ENCODE measurements at regions not wholly inside any gene's neighbourhood (a gene's known extent, or its start where the extent isn't known, plus 50 kb on each side); places are given as distances from the start of the nearest gene placed in this dataset.

GRCh38 chr2:60659026-60659425 lies 97.0 kb upstream of the PAPOLG start:
- ATAC-seq, result no peak
- DNase-seq, result no peak
- H3K9me3 ChIP-seq, result no peaks in the 10 kb centered on the region
- H3K27me3 ChIP-seq (ENCODE audit: insufficient read depth in 3 of 3, low read length in 2 of 3), result peaks cover 0 to 3% (median 2%) of the 10 kb centered on the region in 3 donors
- no peak for TF ChIP-seq CTCF (IDR thresholded peaks at IDR 0.05)
- no peaks in the 10 kb centered on the region for H3K4me1 ChIP-seq
- H3K36me3 ChIP-seq (ENCODE audit: insufficient read depth in 1 of 2, low read depth in 1 of 2), result no peaks in the 10 kb centered on the region
- no peak overlapping the region for H3K4me3 ChIP-seq
- WGBS, 3 donors, result 69 to 85% (median 74%) methylated on average over 5 of the region's 5 CpGs
- intact Hi-C loops (cut with DNase I), result no loop called here
- H3K27ac ChIP-seq, result no peak overlapping the region

- intact Hi-C loops (cut with DNase I), result no loop called here
- no peak overlapping the region for H3K4me3 ChIP-seq
- no peaks in the 10 kb centered on the region for H3K36me3 ChIP-seq (ENCODE audit: insufficient read depth in 1 of 2, low read depth in 1 of 2)
- no peak for TF ChIP-seq CTCF (IDR thresholded peaks at IDR 0.05)
- DNase-seq (no peak), ATAC-seq (no peak)
- 89 to 100% (median 94%) methylated on average over 1 of the region's 1 CpG for WGBS, 3 donors
- no peaks in the 10 kb centered on the region for H3K4me1 ChIP-seq
- no peaks in the 10 kb centered on the region for H3K9me3 ChIP-seq
- H3K27me3 ChIP-seq (ENCODE audit: insufficient read depth in 3 of 3, low read length in 2 of 3), result peaks cover 0 to 2% (median 0%) of the 10 kb centered on the region in 3 donors
- no peak overlapping the region for H3K27ac ChIP-seq
Observed at GRCh38 chr2:60661073-60661738, 94.9 kb upstream of the PAPOLG start.

- DNase-seq (no peak), ATAC-seq (no peak)
- intact Hi-C loops (cut with DNase I), result no loop called here
- Histone ChIP-seq H3K4me3 (no peak overlapping the region), H3K27me3 (ENCODE audit: insufficient read depth in 3 of 3, low read length in 2 of 3) (peaks cover 0 to 2% (median 0%) of the 10 kb centered on the region in 3 donors), H3K27ac (no peak overlapping the region), H3K36me3 (ENCODE audit: insufficient read depth in 1 of 2, low read depth in 1 of 2) (no peaks in the 10 kb centered on the region), H3K9me3 (no peaks in the 10 kb centered on the region), H3K4me1 (no peaks in the 10 kb centered on the region)
- no peak for TF ChIP-seq CTCF (IDR thresholded peaks at IDR 0.05)
Observed at GRCh38 chr2:60662781-60663180, 93.3 kb upstream of the PAPOLG start.

GRCh38 chr2:60671966-60672365 lies 84.1 kb upstream of the PAPOLG start:
- no peaks in the 10 kb centered on the region for H3K27me3 ChIP-seq (ENCODE audit: insufficient read depth in 3 of 3, low read length in 2 of 3)
- ATAC-seq, result no peak
- H3K36me3 ChIP-seq (ENCODE audit: insufficient read depth in 1 of 2, low read depth in 1 of 2), result no peaks in the 10 kb centered on the region
- H3K4me3 ChIP-seq, result no peak overlapping the region
- H3K4me1 ChIP-seq, result no peaks in the 10 kb centered on the region
- WGBS, 3 donors, result 31 to 39% (median 39%) methylated on average over 6 of the region's 6 CpGs
- intact Hi-C loops (cut with DNase I), result loop anchor here in 1 of 2 donors (5.0 kb wide), 1 partner anchor 110 kb away; no protein-coding TSS in a partner anchor
- no peak for DNase-seq
- no peak for TF ChIP-seq CTCF (IDR thresholded peaks at IDR 0.05)
- no peaks in the 10 kb centered on the region for H3K9me3 ChIP-seq
- H3K27ac ChIP-seq, result no peak overlapping the region
